GM21723 (cell line): ENCODE measurements at regions not wholly inside any gene's neighbourhood (a gene's known extent, or its start where the extent isn't known, plus 50 kb on each side); places are given as distances from the start of the nearest gene placed in this dataset.
A peak's percentile ranks its signal among the peaks of the same experiment; 100 is the strongest.
"Not testable (repeated sequence)": the region's sequence is repeated elsewhere in the genome, so short reads cannot be mapped to it uniquely, and the experiment has no call there.

Experiments used
- ATAC-seq: cut with Tn5 transposase; IDR thresholded peaks from one replicate; pipeline ENCODE4 v1.9.1; 2021; ENCODE audit warnings: mild to moderate bottlenecking, moderate library complexity; ENCODE audit not compliant: unreplicated experiment

GRCh38 chr12:33514893-33515292 lies 75.3 kb upstream of the SYT10 start:
- ATAC-seq: no peak

GRCh38 chr12:33519566-33519965 lies 79.9 kb upstream of the SYT10 start:
- ATAC-seq: no peak

- ATAC-seq: not testable (repeated sequence)
Measured at GRCh38 chr12:33520505-33521302, 81.1 kb upstream of the SYT10 start.

DNA sequence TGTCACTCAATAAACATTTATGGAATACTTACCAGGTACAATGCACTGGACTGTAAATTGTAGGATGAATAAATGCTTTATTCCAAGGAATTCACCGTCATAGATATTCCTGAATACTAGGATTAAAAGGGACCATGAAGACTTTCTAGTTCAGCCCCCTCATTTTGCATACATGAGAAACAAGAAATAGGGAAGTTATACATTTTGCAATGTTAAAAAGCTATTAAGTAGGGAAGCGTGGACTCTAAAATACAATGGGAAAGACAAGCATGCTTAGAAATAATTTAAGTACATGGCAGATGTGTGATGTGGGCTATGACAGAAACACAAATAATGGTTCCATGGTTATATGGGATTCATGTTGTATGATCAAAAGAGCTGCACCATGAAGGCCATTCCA lies 89.4 kb upstream of the SYT10 start:
- no peak for ATAC-seq

DNA sequence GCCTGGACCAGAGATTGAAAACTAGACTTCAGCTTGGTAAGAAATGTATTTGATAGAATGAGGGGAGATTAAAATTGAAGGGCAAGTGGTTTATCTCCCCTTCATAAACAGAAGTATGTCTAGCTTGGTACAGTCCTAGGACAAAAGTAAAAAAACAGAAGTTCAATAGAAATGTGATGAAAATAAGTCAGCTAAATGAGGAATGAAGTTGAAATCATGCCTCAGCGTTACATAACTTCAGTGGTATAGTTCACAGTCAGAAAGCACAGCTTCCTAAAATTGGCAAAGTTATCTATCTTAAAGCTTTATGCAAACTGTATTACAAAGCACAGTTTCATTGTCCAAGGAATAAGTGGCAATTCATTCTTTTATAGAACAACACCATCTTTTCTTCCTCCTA lies 90.2 kb upstream of the SYT10 start:
- ATAC-seq: no peak

- no peak for ATAC-seq
Measured at GRCh38 chr12:33531261-33531660, 91.6 kb upstream of the SYT10 start.

- ATAC-seq: no peak
Measured at GRCh38 chr12:33533527-33533926, 93.9 kb upstream of the SYT10 start.

GRCh38 chr12:33536431-33536830 lies 96.8 kb upstream of the SYT10 start:
- no peak for ATAC-seq

DNA sequence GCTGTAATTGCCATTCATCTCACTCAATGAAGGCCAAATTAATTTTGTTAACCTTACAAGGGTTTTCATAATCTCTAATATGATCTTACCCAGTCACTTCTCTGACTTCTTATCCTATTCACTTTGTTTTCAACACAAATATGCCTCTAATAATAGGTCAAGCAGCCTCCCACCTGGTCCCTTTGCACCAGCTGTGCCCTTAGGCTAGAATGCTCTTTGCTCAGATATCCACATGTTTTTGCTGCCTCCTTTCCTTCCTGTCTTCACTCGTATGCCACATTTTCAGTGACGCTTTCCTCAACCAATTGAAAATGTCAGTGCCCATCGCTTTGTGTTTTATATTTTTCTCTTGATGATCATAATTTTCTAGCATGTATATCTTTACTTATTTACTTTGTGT lies 106.4 kb upstream of the SYT10 start:
- ATAC-seq: no peak

DNA sequence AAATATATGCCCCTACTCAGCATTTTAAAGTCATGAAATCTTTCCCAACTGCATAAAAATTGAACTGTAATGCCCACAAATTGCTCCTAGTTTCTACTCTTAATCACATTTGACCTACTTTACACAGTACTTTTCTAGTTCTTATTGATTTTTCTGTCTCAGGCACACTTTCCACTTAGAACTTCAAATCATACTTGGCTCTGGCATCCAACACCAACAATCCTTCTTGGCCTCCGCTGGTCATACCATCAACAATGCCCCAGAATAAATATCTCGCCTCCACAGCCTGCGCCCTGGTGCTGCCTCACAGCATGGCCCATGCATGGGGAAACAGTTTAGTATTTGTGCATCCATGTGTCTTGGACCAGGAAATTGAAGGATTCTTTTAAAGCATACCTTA lies 107.5 kb upstream of the SYT10 start:
- ATAC-seq: no peak

GRCh38 chr12:33550214-33550613 lies 110.6 kb upstream of the SYT10 start:
- not testable (repeated sequence) for ATAC-seq

GRCh38 chr12:33551006-33551405 lies 111.4 kb upstream of the SYT10 start:
- no peak for ATAC-seq

DNA sequence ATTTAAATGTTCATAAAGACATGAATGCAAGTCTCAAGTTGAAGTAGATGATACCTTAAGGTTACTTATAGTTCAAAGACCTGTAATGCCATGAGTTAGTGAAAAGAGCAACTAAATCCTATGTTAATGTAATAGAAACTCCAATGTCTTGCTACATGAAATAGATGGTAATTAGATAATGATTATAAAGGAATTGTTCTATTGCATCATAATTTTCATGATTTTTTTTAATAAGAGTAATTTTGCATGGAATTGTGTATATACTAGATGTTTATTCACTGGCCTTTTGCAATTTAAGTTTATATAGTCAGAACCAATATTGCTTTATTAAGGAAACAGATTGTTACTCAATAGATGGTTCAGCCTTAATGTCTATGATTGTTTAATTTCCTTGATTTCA lies 115.5 kb upstream of the SYT10 start:
- ATAC-seq: no peak

- no peak for ATAC-seq
Measured at GRCh38 chr12:33560653-33561208, 121.1 kb upstream of the SYT10 start.

- ATAC-seq: no peak
Measured at GRCh38 chr12:33562401-33562800, 122.8 kb upstream of the SYT10 start.

- ATAC-seq: no peak
Measured at GRCh38 chr12:33566403-33566802, 126.8 kb upstream of the SYT10 start.

GRCh38 chr12:33575346-33575745 lies 135.7 kb upstream of the SYT10 start:
- no peak for ATAC-seq

DNA sequence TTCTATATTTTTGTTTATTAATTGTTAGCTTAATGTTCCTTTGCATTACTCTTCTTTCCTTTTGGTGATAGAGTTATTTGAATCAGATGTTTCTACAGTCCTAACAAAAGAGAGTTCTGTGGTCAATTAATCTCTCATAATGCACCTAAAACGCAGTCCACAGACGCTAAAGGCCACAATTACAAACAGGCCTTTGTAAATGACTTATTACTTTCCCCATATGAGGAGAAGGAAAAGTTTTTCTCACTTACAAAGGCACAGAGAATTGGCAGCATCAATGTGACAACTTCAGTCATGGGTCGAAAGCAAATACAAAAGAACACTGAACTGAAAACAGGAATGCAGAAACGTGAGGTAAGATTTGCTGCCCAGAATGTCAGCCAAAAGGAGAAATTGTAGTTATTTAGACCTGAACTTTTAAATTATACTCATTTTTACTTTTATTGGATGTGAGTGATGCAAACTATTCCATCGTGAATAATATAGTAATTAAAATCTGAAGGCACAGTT lies 142.0 kb upstream of the SYT10 start:
- ATAC-seq: no peak

DNA sequence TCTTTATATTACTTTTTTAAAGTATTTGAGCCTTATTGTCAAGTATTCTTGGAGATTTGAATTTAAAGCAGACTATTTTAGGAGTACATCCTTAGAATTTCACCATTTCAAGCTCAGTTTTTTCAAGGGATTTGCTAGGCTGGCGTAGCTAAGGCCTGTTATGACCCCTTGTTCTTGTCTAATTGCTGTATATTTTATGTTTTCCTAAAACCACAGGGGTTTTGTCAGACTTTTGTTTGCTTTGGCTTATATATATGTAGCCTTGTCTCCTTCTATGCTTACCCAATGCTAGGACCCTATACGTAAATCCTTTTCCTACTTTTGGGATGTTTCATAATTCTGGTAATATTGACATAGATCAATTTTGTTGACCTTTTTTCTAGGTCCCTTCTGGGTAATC lies 147.0 kb upstream of the SYT10 start:
- no peak for ATAC-seq

- no peak for ATAC-seq
Measured at GRCh38 chr12:33587354-33587753, 147.7 kb upstream of the SYT10 start.

GRCh38 chr12:33587784-33588712 lies 148.4 kb upstream of the SYT10 start:
- peak; percentile 89 for ATAC-seq
